ENCODE measurements at regions not wholly inside any gene's neighbourhood (a gene's known extent, or its start where the extent isn't known, plus 50 kb on each side); places are given as distances from the start of the nearest gene placed in this dataset.

DNA sequence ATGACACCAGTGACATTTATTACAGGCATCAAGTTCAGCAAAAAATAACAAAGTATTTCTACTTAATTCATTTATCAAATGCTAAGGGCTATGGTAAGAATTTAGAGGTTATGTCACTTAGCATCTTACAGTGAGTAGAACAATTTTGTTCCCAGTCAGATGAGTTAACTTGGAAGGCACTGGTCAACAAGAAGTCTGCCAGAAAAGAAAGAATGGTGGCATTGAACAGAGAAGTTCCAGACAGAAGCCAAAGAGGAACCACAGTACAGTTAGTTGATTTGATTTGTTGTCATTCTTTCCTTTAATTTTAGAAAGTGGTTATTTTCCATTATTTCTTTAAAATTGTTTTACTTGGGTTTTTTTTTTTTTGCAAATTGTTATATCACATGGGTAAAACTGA is 232.2 kb upstream of the PKN2 start:
- no peaks in the 10 kb centered on the region for H3K27me3 ChIP-seq (replicated peaks)
- H3K36me3 ChIP-seq (replicated peaks), result no peaks in the 10 kb centered on the region
- no peak for DNase-seq
- H3K27ac ChIP-seq, result no peak overlapping the region
- no peak overlapping the region for H3K4me3 ChIP-seq (ENCODE audit: low read depth, low read length)
- TF ChIP-seq, protein P1, sequence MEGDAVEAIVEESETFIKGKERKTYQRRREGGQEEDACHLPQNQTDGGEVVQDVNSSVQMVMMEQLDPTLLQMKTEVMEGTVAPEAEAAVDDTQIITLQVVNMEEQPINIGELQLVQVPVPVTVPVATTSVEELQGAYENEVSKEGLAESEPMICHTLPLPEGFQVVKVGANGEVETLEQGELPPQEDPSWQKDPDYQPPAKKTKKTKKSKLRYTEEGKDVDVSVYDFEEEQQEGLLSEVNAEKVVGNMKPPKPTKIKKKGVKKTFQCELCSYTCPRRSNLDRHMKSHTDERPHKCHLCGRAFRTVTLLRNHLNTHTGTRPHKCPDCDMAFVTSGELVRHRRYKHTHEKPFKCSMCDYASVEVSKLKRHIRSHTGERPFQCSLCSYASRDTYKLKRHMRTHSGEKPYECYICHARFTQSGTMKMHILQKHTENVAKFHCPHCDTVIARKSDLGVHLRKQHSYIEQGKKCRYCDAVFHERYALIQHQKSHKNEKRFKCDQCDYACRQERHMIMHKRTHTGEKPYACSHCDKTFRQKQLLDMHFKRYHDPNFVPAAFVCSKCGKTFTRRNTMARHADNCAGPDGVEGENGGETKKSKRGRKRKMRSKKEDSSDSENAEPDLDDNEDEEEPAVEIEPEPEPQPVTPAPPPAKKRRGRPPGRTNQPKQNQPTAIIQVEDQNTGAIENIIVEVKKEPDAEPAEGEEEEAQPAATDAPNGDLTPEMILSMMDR (IDR thresholded peaks at IDR 0.05; ENCODE audit: low read depth, low read length, missing control alignments), result no peak
- in situ Hi-C loops (cut with HindIII; ENCODE audit: low pct_ligation_motif_present, low sequenced_read_pairs), result no loop called here

DNA sequence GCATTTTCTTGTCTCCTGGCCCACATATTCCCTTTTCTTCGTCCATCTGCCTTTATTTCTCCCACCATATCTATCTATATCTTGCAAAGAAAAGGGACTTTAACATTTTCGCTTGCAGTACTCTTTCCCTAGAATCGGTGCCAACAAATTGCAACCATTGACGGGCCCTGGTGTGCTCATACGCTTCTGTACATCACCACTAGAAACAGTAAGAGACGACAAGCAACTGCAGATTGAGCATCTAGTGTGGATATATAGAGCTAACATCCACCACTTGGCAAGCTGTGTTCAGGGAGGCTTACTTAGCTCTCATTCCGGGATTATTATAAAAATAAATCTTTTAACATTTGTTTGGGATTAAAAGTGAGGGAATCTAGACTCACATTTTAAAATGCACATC is 230.8 kb upstream of the PKN2 start:
- in situ Hi-C loops (cut with HindIII; ENCODE audit: low pct_ligation_motif_present, low sequenced_read_pairs), result no loop called here
- TF ChIP-seq, protein P1 (IDR thresholded peaks at IDR 0.05; ENCODE audit: low read depth, low read length, missing control alignments), result no peak
- H3K4me3 ChIP-seq (ENCODE audit: low read depth, low read length), result no peak overlapping the region
- no peak overlapping the region for H3K27ac ChIP-seq
- H3K36me3 ChIP-seq (replicated peaks), result no peaks in the 10 kb centered on the region
- no peak for DNase-seq
- no peaks in the 10 kb centered on the region for H3K27me3 ChIP-seq (replicated peaks)

DNA sequence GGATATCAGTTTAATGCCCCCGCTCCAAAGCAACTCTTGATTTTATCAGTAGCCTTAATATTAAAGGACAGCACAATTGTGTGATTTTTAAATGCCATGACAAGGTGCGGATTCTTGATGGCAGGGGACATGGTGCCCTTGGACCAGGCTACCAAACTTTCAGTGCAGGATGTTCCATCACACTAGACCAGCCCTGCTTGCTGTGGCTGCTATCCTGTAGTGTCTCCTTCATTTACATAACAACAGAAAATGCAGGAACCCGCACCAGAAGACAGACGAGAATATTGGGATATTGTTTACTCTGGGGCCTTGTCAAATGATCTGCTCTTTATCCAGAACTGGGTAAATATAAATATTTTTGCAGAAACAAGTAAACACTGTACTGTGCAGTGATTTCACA is 229.3 kb upstream of the PKN2 start:
- no peak overlapping the region for H3K4me3 ChIP-seq (ENCODE audit: low read depth, low read length)
- H3K27me3 ChIP-seq (replicated peaks), result no peaks in the 10 kb centered on the region
- no peak overlapping the region for H3K27ac ChIP-seq
- H3K36me3 ChIP-seq (replicated peaks), result no peaks in the 10 kb centered on the region
- no peak for DNase-seq
- TF ChIP-seq, protein P1 (IDR thresholded peaks at IDR 0.05; ENCODE audit: low read depth, low read length, missing control alignments), result no peak
- in situ Hi-C loops (cut with HindIII; ENCODE audit: low pct_ligation_motif_present, low sequenced_read_pairs), result no loop called here

DNA sequence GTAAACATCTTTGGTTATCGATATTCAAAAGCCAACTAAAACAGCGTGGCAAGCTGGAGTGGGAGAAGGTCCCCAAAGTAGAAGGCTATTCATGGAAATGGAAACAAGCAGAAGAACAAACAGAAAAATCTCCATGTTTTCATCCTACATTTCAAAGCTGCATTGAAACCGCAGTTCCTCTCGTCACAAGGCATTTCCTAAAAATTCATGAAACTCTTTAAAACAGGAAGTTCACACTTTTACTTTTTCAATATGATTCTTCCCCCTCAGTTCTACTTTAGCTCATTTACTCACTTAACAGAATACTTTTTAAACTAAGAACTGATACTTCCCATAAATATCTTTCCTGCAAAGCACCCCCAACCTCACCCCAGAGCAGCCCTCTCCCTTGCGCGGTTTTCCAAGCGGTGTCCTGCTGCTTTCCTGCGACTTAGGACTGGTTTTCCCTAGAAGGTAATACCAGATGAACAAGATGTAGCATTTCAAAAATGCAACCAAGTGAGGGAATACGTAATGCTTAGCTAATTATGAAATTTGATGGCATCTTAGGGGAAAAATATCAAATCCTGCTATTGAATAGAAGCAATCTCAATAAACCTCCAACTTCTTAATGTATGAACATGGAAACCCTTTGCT is 228.3 kb upstream of the PKN2 start:
- in situ Hi-C loops (cut with HindIII; ENCODE audit: low pct_ligation_motif_present, low sequenced_read_pairs), result no loop called here
- Histone ChIP-seq H3K27me3 (replicated peaks) (no peaks in the 10 kb centered on the region), H3K27ac (no peak overlapping the region), H3K36me3 (replicated peaks) (no peaks in the 10 kb centered on the region), H3K4me3 (ENCODE audit: low read depth, low read length) (no peak overlapping the region)
- no peak for DNase-seq
- TF ChIP-seq, protein P1 (IDR thresholded peaks at IDR 0.05; ENCODE audit: low read depth, low read length, missing control alignments), result no peak

DNA sequence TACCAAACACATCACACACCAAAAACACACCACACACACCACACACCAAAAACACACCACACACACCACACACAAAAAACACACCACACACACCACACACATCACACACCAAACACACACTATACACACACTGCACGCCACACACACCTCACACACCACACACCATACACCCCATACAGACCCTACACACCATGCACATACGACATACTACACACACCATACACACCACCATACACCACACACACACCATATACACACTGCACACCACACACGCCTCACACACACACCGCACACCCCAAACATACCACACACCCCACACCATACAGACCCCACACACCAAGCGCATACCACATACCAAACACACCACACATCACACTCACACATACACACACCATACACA is 226.9 kb upstream of the PKN2 start:
- Histone ChIP-seq H3K36me3 (replicated peaks) (no peaks in the 10 kb centered on the region), H3K27ac (no peak overlapping the region), H3K4me3 (ENCODE audit: low read depth, low read length) (no peak overlapping the region), H3K27me3 (replicated peaks) (no peaks in the 10 kb centered on the region)
- DNase-seq, result no peak
- TF ChIP-seq, protein P1 (IDR thresholded peaks at IDR 0.05; ENCODE audit: low read depth, low read length, missing control alignments), result no peak
- in situ Hi-C loops (cut with HindIII; ENCODE audit: low pct_ligation_motif_present, low sequenced_read_pairs), result no loop called here

DNA sequence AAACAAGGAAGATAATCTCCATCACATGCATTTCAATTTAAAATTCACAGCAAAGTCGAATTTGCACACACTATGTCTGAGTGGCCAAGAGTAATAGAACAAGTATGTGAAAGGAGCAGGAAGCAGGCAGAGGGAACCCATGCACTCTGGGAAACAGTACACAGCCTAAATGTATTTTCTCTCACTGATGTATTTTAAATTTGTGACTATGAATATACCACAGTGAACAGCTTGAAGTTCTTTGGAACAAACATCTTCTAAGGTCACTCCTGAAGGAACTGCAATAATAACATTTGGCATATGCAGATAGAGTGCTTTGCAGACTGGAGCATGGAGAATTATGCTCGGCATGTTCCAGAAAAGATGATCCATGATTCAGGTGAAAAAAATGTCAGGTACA is 223.1 kb upstream of the PKN2 start:
- TF ChIP-seq, protein P1 (IDR thresholded peaks at IDR 0.05; ENCODE audit: low read depth, low read length, missing control alignments), result no peak
- Histone ChIP-seq H3K27me3 (replicated peaks) (peaks cover 1% of the 10 kb centered on the region), H3K36me3 (replicated peaks) (no peaks in the 10 kb centered on the region), H3K27ac (no peak overlapping the region), H3K4me3 (ENCODE audit: low read depth, low read length) (no peak overlapping the region)
- in situ Hi-C loops (cut with HindIII; ENCODE audit: low pct_ligation_motif_present, low sequenced_read_pairs), result no loop called here
- no peak for DNase-seq

Data from brain microvascular endothelial cell (primary cell).